ENCODE measurements at regions not wholly inside any gene's neighbourhood (a gene's known extent, or its start where the extent isn't known, plus 50 kb on each side); places are given as distances from the start of the nearest gene placed in this dataset.
"Not testable (repeated sequence)": the region's sequence is repeated elsewhere in the genome, so short reads cannot be mapped to it uniquely, and the experiment has no call there.

DNA sequence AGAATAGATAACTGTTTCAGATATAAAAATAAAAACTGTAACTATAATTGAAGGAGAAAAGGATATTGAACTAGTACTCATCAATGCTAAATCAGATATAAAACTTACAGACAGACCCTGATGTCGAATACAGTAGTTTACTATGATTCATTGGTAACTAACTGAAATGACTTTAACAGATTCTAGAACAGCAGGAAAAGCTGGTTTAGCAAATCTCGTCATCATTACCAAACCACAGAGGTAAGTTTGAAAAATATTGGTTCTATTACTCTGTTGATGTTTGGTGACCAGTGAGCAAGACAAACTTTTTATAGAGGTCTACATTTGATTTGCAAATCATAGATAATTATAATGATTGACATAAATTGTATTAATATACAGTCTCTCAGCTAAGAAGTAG lies 551.4 kb upstream of the ADGRL3 start:
- no peak for DNase-seq (ENCODE audit: low spot score)
- intact Hi-C loops (cut with DNase I): no loop called here

DNA sequence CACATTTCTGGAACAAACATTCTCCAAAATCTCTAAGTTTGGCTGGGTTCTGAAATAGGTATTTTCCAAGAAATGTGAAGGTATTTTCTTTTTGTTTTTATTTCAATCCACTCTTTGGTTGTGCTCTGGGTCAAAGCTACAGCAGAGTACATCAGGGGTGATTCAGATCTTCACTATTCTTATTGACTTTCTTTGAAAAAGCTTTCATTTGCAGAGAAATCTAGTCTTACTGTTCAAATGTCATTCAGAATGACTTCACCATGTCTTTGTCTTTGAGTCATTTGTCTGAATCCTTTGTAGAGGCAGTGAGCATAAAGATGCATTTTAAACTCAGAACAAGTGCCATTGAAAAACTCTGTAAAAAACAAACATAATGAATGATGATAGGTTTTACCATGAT lies 547.2 kb upstream of the ADGRL3 start:
- no peak for DNase-seq (ENCODE audit: low spot score)
- intact Hi-C loops (cut with DNase I): no loop called here

DNA sequence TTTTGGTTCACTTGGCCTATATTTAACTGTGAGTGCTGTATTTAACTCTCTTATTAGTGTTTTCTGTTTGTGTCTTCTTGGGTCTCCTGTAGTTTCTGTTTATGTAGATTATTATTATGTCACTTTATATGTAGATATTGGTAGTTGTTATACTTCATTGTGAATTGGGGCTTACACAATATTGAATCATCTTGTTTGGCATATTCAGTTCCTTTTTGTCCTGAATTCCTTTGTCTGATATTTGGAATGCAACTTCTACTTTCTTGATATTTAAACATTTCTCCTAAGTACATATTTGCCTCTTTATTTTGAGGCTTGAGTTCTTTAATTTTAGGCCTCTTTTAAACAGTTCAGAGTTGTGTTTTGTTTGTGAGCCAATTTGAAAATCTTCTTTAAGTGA lies 544.8 kb upstream of the ADGRL3 start:
- intact Hi-C loops (cut with DNase I): no loop called here
- DNase-seq (ENCODE audit: low spot score): no peak

GRCh38 chr4:60656171-60656570 lies 544.0 kb upstream of the ADGRL3 start:
- no peak for DNase-seq (ENCODE audit: low spot score)

DNA sequence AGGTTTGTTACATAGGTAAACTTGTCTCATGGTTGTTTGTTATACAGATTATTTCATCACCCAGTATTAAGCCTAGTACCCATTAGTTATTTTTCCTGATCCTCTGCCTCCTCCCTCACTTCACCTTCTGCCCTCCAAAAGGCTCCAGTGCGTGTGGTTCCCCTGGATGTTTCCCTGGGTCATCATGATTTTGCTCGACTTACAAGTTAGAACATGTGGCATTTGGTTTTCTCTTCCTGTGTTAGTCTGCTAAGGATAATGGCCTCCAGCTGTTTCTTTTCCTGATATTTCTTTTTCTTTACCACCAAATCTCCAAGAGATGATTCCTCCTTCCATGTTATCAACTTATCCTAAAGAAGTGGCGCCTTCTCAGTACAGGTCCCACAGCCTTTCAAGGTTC lies 543.1 kb upstream of the ADGRL3 start:
- intact Hi-C loops (cut with DNase I): no loop called here
- no peak for DNase-seq (ENCODE audit: low spot score)

More at GRCh38 chr4:60656171-60656570, 544.0 kb upstream of the ADGRL3 start:
- intact Hi-C loops (cut with DNase I): no loop called here

GRCh38 chr4:60657807-60658206 lies 542.3 kb upstream of the ADGRL3 start:
- DNase-seq (ENCODE audit: low spot score): no peak
- intact Hi-C loops (cut with DNase I): no loop called here

GRCh38 chr4:60663769-60664168 lies 536.4 kb upstream of the ADGRL3 start:
- intact Hi-C loops (cut with DNase I): no loop called here
- no peak for DNase-seq (ENCODE audit: low spot score)

GRCh38 chr4:60682901-60683300 lies 517.2 kb upstream of the ADGRL3 start:
- intact Hi-C loops (cut with DNase I): no loop called here
- DNase-seq (ENCODE audit: low spot score): no peak

- intact Hi-C loops (cut with DNase I): no loop called here
- DNase-seq (ENCODE audit: low spot score): no peak
Measured at GRCh38 chr4:60683357-60683756, 516.8 kb upstream of the ADGRL3 start.

DNA sequence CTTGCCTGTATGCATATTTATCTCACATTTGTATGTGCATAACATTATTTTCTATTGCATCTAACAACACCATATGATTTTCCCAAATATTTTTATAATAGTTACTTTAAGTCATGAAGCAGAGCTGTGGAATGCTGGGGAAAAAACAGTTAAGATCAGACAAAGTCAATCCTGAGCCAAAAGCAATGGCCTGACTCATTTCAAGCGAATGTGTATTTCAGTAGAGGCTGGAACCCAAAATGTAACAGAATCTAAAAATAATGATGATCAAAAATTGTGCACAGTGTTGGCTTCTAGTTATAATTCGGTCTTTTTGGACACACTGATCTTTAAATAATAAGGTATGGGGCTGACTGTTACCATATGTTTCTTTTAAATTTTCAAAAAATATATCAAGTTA lies 516.2 kb upstream of the ADGRL3 start:
- intact Hi-C loops (cut with DNase I): no loop called here
- DNase-seq (ENCODE audit: low spot score): no peak

- intact Hi-C loops (cut with DNase I); DNase-seq (ENCODE audit: low spot score): not testable (repeated sequence)
Measured at GRCh38 chr4:60696062-60696461, 504.1 kb upstream of the ADGRL3 start.

DNA sequence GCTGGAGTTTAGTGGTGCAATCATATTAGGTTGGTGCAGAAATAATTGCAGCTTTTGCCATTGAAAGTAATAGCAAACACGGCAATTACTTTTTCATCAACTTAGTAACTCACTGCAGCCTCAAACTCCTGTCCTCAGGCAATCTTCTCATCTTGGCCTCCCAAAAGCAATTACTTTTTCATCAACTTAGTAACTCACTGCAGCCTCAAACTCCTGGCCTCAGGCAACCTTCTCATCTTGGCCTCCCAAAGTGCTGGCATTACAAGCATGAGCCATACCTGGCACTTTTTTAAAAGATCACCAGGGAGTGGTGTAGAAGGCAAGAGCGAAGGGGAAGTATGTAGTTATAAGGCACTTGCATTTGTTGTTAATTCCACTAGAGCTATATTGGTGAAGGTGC lies 491.1 kb upstream of the ADGRL3 start:
- intact Hi-C loops (cut with DNase I): no loop called here
- no peak for DNase-seq (ENCODE audit: low spot score)

GRCh38 chr4:60718874-60719273 lies 481.3 kb upstream of the ADGRL3 start:
- no peak for DNase-seq (ENCODE audit: low spot score)
- intact Hi-C loops (cut with DNase I): no loop called here

DNA sequence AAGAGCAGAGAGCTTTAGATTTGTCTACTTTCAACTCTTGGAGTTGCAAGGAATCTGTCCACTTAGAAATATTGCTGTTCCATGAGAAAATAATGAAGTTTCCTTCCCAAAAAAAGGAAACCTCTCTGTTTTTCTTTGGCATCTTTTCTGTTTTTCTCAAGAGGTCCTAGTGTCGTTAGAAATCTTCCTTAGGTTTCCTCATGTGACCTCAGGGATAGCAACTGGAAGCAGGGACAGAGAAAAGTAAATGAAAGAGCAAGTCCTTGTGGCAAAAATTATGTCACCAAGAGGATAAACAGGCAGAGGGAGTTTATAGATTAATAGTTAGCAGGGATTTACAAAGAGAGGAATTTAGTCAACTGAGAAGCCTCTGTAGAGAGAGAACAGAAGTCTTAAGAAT lies 478.4 kb upstream of the ADGRL3 start:
- intact Hi-C loops (cut with DNase I): no loop called here
- no peak for DNase-seq (ENCODE audit: low spot score)

- intact Hi-C loops (cut with DNase I): no loop called here
- no peak for DNase-seq (ENCODE audit: low spot score)
Measured at GRCh38 chr4:60723796-60724195, 476.3 kb upstream of the ADGRL3 start.

DNA sequence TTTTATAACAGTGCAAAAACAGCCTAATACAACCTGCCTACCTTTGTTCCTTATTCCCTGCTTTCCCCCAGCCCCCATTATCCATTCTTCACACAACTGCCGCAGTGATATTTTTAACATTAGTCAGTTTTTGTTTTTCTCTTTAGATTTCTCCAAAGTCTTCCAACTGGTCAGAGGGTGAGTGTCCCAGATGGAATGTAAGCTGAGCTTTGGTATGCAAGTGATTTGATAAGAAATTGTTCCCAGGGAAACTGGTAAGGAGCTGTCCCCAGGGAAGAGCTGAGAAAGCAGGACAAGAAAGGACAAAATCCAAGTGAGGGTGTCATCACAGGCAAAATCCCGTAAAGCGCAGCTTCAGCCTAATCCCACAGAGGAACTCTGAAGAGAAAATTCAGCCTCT lies 475.5 kb upstream of the ADGRL3 start:
- intact Hi-C loops (cut with DNase I): no loop called here

DNA sequence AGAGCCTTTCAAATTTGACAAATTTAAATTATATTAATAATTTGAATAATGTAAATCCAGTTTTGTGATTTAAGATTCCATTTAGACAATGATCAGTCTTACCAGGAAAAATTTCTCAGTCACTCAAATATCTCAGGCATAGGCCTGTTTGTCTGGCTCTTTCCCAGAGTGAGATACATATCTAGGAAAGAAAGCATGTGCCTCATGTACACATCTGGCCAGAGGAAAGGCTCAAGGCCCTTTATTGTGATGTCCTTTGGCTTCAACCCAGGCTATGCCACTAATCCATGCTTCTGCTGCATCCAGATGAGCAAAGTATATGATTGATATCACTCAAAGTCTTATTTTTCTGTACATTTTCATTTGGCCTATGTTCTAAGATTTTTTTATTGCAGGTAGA lies 473.3 kb upstream of the ADGRL3 start:
- DNase-seq (ENCODE audit: low spot score): no peak
- intact Hi-C loops (cut with DNase I): no loop called here

More for the DNA sequence above, 475.5 kb upstream of the ADGRL3 start:
- DNase-seq (ENCODE audit: low spot score): no peak

GRCh38 chr4:60729194-60729593 lies 470.9 kb upstream of the ADGRL3 start:
- DNase-seq (ENCODE audit: low spot score): no peak
- intact Hi-C loops (cut with DNase I): no loop called here

DNA sequence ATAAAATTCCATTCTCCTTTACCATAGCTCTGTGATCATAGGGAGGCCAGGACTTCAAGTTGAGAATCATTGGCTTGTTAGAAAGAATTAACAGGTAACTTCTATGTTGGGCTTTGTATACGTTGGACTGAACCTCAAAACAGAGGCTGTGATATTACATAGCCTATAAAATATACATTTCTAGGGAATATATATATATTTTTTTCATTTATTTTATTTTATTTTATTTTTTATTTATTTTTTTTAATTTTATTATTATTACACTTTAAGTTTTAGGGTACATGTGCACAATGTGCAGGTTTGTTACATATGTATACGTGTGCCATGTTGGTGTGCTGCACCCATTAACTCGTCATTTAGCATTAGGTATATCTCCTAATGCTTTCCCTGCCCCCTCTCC lies 470.4 kb upstream of the ADGRL3 start:
- intact Hi-C loops (cut with DNase I); DNase-seq (ENCODE audit: low spot score): not testable (repeated sequence)

DNA sequence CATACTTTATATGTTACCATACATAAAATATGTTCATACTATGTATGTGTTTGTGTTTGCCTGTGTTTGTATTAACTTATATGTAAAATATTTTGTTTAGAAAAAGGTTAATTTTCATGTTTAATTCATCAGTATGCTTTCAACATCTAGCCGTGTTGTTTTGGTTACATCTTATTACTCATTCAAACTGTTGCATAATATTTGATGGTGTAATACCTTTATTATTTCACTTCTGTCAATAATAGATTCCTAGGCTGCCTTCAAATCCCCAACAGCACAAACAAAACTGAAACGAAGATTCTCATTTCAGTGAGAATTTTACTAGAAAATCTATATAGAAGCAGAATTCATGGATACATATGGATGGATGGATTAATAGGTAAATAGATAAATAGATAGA lies 462.3 kb upstream of the ADGRL3 start:
- no peak for DNase-seq (ENCODE audit: low spot score)
- intact Hi-C loops (cut with DNase I): no loop called here

GRCh38 chr4:60743654-60744053 lies 456.5 kb upstream of the ADGRL3 start:
- DNase-seq (ENCODE audit: low spot score): no peak
- intact Hi-C loops (cut with DNase I): no loop called here

DNA sequence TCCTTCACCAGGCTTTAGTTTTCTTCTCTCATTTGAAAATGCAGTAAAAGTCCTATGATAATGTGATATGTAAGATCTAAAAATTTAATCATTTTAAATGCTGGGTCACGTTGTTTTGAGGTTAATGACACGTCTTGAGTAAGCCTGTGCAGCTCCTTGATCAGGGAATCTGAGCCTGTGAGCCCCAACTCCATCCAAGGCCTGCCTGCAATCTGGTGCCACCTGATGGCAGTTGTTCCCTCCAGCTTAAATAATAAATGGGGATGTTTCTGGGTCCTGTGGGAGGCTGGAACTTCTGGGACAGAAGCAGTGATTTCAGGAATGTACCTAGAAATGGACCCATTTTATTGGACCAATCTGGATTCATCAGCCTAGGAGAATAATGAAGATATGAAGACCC lies 455.4 kb upstream of the ADGRL3 start:
- DNase-seq (ENCODE audit: low spot score): no peak
- intact Hi-C loops (cut with DNase I): no loop called here
